Fibroblast of villous mesenchyme (primary cell): ENCODE measurements at regions not wholly inside any gene's neighbourhood (a gene's known extent, or its start where the extent isn't known, plus 50 kb on each side); places are given as distances from the start of the nearest gene placed in this dataset.
A peak's percentile ranks its signal among the peaks of the same experiment; 100 is the strongest.

ENCODE experiments used
- DNase-seq: peaks from one replicate; pipeline ENCODE4 v3.0.0-alpha.2; 2010; ENCODE audit warnings: low read depth
- H3K4me3 ChIP-seq: 2 replicates; pipeline ENCODE4 v1.5.1; 2011; ENCODE audit warnings: low read depth, mild to moderate bottlenecking, low read length
- CTCF ChIP-seq: IDR thresholded peaks from 2 replicates; pipeline ENCODE4 v1.5.1; 2012; ENCODE audit warnings: low read depth, mild to moderate bottlenecking, low read length; ENCODE audit not compliant: insufficient read depth

- no peak for TF ChIP-seq CTCF
- no peak overlapping the region for H3K4me3 ChIP-seq
Measured at GRCh38 chr3:115518100-115518852, 105.0 kb upstream of the GAP43 start.

GRCh38 chr3:115520241-115520640 lies 103.1 kb upstream of the GAP43 start:
- no peak for TF ChIP-seq CTCF
- DNase-seq: no peak
- H3K4me3 ChIP-seq: no peak overlapping the region

More at GRCh38 chr3:115518100-115518852, 105.0 kb upstream of the GAP43 start:
- DNase-seq: peak; percentile 46

- no peak overlapping the region for H3K4me3 ChIP-seq
- no peak for DNase-seq
- TF ChIP-seq CTCF: no peak
Measured at GRCh38 chr3:115520651-115521245, 102.6 kb upstream of the GAP43 start.

- H3K4me3 ChIP-seq: no peak overlapping the region
- no peak for DNase-seq
- TF ChIP-seq CTCF: no peak
Measured at GRCh38 chr3:115523458-115523857, 99.9 kb upstream of the GAP43 start.

- H3K4me3 ChIP-seq: no peak overlapping the region
- DNase-seq: no peak
- TF ChIP-seq CTCF: no peak
Measured at GRCh38 chr3:115524549-115524948, 98.8 kb upstream of the GAP43 start.

- TF ChIP-seq CTCF: no peak
- DNase-seq: no peak
- H3K4me3 ChIP-seq: no peak overlapping the region
Measured at GRCh38 chr3:115525731-115526130, 97.6 kb upstream of the GAP43 start.
